HG03139 (cell line): ENCODE measurements at regions not wholly inside any gene's neighbourhood (a gene's known extent, or its start where the extent isn't known, plus 50 kb on each side); places are given as distances from the start of the nearest gene placed in this dataset.

Experiments
- ATAC-seq: cut with Tn5 transposase; IDR thresholded peaks from one replicate; pipeline ENCODE4 v1.9.1; 2021; ENCODE audit not compliant: unreplicated experiment

- ATAC-seq: no peak
These were observed 717.2 kb downstream of the NCAM2 start for GRCh38 chr21:21715266-21715969.

DNA sequence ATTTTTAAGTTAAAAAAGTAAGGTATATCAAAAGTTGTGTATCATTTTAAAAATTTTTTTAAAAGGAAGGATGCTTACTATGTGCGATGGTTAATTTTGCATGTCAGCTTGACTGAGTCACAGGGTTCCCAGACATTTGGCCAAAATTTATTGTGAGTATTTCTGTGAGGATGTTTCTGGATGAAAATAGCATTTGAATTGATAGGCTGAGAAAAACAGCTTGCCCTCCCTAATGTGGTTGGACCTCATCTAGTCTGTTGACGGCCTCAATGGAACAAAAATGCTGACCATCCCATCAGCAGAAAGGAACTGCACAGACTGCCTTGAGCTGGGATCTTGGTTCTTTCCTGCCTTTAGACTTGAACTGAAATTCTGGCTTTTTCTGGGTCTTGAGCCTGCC is 724.5 kb downstream of the NCAM2 start:
- no peak for ATAC-seq

DNA sequence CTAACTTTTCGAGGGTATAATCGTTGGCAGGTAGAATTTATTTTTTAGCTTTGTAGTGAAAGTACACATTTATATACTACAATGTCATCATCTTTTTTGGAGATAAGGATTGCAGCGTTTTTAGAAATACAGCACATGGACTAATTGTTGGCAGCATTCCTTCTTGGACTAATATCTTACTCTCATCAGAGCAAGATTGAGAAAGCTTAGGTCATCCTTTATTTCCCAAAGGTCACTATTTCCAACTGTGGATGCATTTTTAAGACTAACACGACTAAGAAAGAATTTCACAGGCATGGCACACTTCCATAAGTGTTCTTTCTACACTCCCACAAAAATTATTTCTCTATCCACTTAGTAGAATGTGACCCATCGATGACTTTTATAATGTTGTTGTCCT is 732.3 kb downstream of the NCAM2 start:
- no peak for ATAC-seq

DNA sequence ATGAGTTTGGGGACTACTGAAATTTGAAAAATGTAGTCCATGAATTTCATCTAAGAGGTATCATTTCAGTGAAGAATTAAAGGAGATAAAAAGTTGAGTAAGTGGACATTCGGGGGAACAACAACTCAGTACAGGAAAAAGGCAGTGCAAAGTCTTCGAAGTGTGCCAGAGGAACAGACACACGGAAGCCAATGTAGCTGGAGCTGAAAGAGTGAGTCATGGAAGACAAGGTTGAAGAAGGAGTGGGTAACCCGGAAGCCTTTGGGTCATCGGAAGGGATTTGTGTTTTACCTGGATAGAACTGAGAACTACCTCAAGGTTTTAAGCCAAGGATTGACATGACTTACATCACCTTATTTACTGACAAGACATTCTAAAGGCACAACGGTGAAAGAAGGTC is 733.4 kb downstream of the NCAM2 start:
- no peak for ATAC-seq

GRCh38 chr21:21734088-21734487 is 735.9 kb downstream of the NCAM2 start:
- no peak for ATAC-seq

DNA sequence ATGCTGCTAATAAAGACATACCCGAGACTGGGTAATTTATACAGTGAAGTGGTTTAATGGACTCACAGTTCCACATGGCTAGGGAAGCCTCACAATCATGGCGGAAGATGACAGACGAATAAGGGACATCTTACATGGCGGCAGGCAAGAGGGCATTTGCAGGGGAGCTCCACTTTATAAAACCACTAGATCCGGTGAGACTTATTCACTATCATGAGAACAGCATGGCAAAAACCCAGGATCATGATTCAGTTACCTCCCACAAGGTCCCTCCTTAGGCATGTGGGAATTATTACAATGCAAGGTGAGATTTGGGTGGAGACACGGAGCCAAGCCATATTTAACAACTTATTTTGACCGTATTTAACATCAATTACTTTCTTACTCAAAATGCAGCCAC is 739.0 kb downstream of the NCAM2 start:
- no peak for ATAC-seq

DNA sequence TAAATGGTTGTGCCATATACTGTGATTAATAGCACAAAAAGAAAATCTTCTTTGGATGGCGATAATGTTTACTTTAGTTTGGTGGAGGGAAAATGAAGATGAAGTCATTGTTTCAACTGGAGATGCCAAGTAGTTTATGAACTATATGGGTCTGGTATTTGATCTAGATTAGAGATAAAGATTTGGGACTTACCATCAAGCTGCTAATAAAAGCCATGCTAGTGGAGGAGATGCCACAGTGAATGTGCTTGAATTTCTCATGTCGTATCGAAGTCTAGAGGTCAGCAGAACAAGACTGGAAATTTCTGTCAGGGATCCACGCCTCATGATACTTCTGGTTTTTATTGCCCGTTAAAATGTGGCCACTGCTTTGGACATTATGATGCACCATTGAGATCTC is 742.0 kb downstream of the NCAM2 start:
- no peak for ATAC-seq

DNA sequence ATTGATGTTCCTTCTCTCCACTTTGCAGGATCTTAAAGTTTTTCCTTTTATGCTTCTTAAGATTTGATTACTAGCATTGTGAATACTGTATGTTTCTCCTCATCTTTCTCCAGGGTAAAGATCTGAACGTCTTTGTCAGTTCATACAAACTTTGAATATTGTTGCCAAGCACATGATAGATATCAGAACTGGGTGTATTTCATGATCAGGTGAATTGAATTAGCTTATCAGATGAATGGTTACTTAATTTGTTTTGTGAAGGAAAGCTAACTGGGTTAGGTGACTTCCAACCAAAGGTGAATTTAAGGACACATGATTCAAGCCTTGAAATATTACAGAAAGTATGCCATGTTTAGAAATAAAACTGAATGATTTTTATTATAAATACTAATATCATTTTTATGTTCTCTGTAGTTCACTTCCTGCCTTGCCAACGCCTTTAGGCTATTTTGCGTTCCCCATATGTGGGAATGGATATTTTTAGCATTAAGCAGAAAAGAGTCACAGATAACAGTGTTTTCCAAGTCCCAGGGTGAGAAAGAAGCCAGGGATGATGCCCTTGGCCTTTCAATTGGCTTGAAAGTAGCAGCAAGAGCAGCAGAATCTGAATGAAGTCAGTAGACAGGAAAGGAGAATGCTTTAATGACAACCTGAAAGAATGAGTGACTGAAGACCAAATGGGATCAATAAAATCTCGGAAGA is 752.1 kb downstream of the NCAM2 start:
- ATAC-seq: no peak

GRCh38 chr21:21751286-21751685 is 753.1 kb downstream of the NCAM2 start:
- ATAC-seq: no peak

- ATAC-seq: no peak
These were observed 764.6 kb downstream of the NCAM2 start for GRCh38 chr21:21762855-21763254.

GRCh38 chr21:21764281-21764680 is 766.1 kb downstream of the NCAM2 start:
- ATAC-seq: no peak

GRCh38 chr21:21767276-21767675 is 769.1 kb downstream of the NCAM2 start:
- ATAC-seq: no peak

DNA sequence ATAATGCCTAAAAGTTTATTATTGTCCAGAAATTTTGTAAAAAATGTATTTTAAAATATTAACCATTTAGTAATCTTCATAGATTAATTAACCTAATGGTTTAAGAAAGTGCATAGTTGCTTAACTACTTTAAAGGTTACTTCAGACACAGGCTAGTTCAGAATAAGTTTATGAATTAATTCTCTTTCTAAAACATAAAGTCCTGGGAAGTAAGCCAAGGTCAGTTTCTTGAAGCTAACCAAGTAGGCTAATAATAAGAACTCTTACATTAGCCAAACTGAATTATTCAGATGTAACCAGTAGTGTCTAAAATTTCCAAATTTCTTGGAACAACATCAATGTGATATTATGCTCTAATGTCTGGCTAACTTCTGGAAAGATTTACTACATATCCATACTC is 790.4 kb downstream of the NCAM2 start:
- no peak for ATAC-seq

GRCh38 chr21:21801921-21802320 is 803.7 kb downstream of the NCAM2 start:
- ATAC-seq: no peak

- ATAC-seq: no peak
These were observed 808.7 kb downstream of the NCAM2 start for GRCh38 chr21:21806711-21807597.

- no peak for ATAC-seq
These were observed 809.3 kb downstream of the NCAM2 start for GRCh38 chr21:21807598-21807903.

GRCh38 chr21:21813289-21813688 is 815.1 kb downstream of the NCAM2 start:
- ATAC-seq: no peak

DNA sequence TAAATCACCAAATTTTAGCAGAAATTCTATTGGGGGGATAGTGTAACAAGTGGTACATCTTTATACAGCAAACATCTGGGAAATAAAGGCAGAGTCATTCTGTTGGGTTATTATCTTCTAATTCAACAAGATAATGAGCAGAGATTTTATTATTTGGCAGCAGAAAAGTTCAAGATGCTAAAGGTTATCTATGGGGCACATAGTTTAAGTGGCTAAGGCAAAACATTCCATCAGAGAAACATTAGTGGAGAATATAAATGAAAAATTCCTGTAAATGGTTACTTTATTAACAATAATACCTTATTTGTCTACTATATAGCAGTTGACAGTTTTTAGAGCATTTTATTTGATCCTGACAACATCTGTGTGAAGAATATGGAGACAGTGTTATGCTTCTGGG is 815.7 kb downstream of the NCAM2 start:
- ATAC-seq: no peak

DNA sequence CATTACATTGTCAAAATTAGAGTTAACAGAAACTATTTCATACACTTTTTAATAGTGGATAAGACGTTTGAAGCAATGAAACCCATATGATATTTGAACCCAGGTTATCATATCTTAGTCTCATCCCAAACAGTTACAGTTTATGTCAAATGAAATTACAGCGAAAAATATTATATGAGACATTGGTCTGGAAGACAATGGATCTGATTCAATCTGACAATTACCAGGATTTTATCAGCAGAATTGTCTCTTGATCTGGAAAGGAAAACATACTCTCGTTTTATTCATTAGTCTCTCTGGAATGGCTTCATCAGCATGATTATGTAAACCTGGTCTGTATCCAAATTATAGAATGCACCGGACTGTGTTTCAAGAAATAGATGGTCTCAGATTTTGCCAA is 818.6 kb downstream of the NCAM2 start:
- no peak for ATAC-seq

- no peak for ATAC-seq
These were observed 820.7 kb downstream of the NCAM2 start for GRCh38 chr21:21818898-21819297.

GRCh38 chr21:21828130-21828529 is 829.9 kb downstream of the NCAM2 start:
- ATAC-seq: no peak

DNA sequence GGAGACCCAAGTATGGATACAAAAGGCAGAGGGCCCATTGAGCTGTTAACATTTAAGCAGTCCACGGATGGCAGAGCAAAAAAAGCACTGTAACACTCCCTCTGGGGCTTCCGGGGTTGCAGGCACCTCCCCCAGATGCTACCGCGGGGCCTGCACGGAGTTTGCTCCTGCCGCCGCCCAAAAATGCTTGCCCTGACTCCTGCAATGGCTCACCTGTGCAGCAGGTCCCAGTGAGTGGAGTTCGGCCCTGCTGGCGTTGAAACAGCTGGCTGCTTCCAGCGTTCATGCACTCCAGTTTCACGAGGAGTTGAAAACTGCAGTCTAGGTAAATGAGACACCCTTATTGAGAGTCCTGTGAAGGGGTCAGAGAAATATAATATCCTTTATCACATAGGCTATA is 832.8 kb downstream of the NCAM2 start:
- ATAC-seq: no peak
